SK-N-MC (cell line): ENCODE measurements at regions not wholly inside any gene's neighbourhood (a gene's known extent, or its start where the extent isn't known, plus 50 kb on each side); places are given as distances from the start of the nearest gene placed in this dataset.
A peak's percentile ranks its signal among the peaks of the same experiment; 100 is the strongest.

Source experiments
- DNase-seq: peaks from one replicate; pipeline ENCODE4 v3.0.0-alpha.2; 2011; ENCODE audit warnings: low read depth, low spot score
- H3K27ac ChIP-seq: fragments of 200-600 bp; sonication (generic); 2 replicates; pipeline ENCODE4 v1.5.1; 2016; ENCODE audit warnings: mixed run types
- H3K36me3 ChIP-seq: fragments of 200-600 bp; sonication (generic); 2 replicates; pipeline ENCODE4 v1.6.1; 2017; ENCODE audit warnings: antibody characterized with exemption, low read length, mixed read lengths; ENCODE audit not compliant: insufficient read depth
- H3K4me3 ChIP-seq: fragments of 200-600 bp; sonication (generic); 2 replicates; pipeline ENCODE4 v1.5.1; 2016
- H3K9ac ChIP-seq: fragments of 200-600 bp; sonication (generic); 2 replicates; pipeline ENCODE4 v1.8.0; 2017; ENCODE audit warnings: mixed run types, mixed read lengths; ENCODE audit not compliant: insufficient read length
- H3K9me3 ChIP-seq: fragments of 200-600 bp; sonication (generic); 2 replicates; pipeline ENCODE4 v1.6.1; 2017; ENCODE audit warnings: low read depth, mild to moderate bottlenecking, antibody characterized with exemption, low read length, moderate library complexity, mixed read lengths
- EZH2 ChIP-seq: fragments of 200-600 bp; sonication (generic); IDR thresholded peaks from one replicate; pipeline ENCODE4 v1.6.1; 2017; ENCODE audit warnings: antibody characterized with exemption
- FOXP2 ChIP-seq: optimal IDR thresholded peaks from 2 replicates; pipeline ENCODE3; 2011; ENCODE audit warnings: mild to moderate bottlenecking, moderate library complexity; ENCODE audit not compliant: insufficient read depth; ENCODE audit errors: extremely low read length, control extremely low read depth
- POLR2AphosphoS5 ChIP-seq: IDR thresholded peaks from 2 replicates; pipeline ENCODE4 v1.6.1; 2012; ENCODE audit warnings: mild to moderate bottlenecking, low read depth, low read length, borderline replicate concordance

DNA sequence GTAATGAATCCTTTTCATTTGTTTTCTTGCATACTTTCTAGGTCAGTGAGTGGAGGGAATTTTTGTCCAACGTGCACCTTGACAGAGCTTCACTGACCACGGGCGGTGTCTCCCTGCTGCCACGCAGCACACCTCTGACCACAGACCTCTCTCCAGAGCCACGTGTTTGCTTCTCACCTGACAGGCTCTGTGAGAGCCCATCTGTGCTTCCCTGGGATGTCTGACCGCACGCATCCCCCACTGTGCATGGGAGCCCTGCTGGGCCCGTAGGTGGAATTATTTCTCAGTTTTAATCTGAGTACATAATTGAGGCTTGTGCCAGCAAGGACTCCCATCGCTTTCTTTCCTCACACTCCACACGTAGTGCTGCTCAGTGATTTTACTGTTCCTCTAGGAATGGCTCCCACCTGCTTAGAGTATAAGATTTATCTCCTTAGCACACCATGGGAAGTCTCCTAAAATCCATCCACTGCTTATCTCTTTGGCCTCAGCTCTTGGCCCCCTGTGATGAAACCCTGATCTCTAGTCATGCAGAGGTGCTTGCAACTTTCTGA, 482.6 kb downstream of the TSN start:
- Histone ChIP-seq H3K9me3 (no peaks in the 10 kb centered on the region), H3K27ac (no peak overlapping the region), H3K4me3 (no peak overlapping the region), H3K9ac (no peak overlapping the region), H3K36me3 (no peaks in the 10 kb centered on the region)
- no peak for DNase-seq
- TF ChIP-seq POLR2AphosphoS5: no peak

DNA sequence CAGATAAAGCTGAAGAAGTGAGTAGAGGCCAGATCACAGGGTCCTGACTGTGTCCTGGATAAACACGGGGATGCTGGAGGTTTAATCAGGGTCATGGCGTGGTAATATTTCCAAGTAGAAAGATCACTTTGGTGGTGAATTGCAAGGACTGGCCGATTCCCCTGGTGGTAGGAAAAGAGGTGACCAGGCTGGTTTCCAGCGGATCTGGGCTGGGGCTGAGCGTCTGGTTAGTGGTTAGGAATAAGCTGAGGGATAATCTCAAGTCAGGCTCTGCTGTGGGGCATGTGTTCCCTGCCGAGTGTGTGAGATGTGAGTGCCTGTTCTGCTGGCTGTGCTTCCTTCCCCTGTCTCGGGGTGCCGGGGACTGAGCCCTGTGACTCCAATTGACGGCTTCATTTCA, 484.0 kb downstream of the TSN start:
- Histone ChIP-seq H3K36me3 (no peaks in the 10 kb centered on the region), H3K9me3 (no peaks in the 10 kb centered on the region), H3K4me3 (no peak overlapping the region), H3K27ac (no peak overlapping the region), H3K9ac (no peak overlapping the region)
- TF ChIP-seq EZH2 (no peak), POLR2AphosphoS5 (no peak), FOXP2 (no peak)
- DNase-seq: no peak

DNA sequence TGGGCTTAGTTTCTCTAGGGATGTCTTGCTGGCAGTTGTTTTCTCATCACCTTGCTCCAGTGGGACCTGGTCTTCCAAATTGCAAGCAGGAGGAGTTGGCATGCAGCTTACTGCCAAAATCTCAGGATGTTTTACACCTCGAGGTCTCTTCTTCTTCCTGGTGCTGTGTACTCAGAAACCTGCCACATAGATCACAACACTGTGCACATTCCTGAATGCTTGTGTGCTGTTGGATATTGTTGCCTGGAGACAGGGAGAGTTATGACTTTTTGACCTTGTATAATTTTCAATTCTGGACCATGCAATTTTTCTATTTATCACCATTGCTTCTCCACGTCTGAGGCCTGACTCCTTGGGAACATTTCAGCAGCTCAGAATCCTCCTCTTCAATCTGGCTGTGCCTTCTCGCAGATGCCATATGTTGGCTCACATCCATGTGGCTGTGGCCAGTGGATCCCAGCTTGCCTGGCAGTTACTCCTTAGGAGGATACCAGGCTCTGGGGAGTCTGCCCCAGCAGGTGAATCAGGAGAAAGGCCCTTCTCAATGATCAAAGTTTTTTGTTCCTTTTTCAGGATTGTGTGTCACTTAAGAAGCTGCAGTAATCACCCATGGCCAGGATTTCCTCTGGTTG, 489.3 kb downstream of the TSN start:
- no peak overlapping the region for H3K9ac ChIP-seq
- DNase-seq: no peak
- H3K4me3 ChIP-seq: no peak overlapping the region
- H3K36me3 ChIP-seq: no peaks in the 10 kb centered on the region
- TF ChIP-seq POLR2AphosphoS5 (no peak), EZH2 (no peak), FOXP2 (no peak)
- no peak overlapping the region for H3K27ac ChIP-seq
- no peaks in the 10 kb centered on the region for H3K9me3 ChIP-seq

DNA sequence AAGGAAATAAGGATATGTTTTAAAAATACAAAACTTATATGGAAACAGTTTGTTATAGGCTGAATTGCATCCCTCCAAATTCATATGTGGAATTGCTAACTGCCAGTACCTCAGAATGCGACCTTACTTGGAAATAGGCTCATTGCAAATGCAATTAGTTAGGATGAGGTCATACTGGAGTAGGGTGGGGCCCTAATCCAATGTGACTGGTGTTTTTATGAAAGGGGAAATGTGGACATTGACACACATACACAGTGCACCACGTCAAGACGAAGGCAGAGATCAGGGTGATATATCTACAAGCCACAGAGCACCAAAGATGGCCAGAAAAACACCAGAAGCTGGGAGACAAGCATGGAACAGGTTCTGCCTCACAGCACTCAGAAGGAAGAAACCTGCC, 494.2 kb downstream of the TSN start:
- Histone ChIP-seq H3K9me3 (no peaks in the 10 kb centered on the region), H3K4me3 (no peak overlapping the region), H3K9ac (no peak overlapping the region), H3K27ac (no peak overlapping the region), H3K36me3 (no peaks in the 10 kb centered on the region)
- TF ChIP-seq POLR2AphosphoS5 (no peak), FOXP2 (no peak), EZH2 (no peak)
- no peak for DNase-seq

DNA sequence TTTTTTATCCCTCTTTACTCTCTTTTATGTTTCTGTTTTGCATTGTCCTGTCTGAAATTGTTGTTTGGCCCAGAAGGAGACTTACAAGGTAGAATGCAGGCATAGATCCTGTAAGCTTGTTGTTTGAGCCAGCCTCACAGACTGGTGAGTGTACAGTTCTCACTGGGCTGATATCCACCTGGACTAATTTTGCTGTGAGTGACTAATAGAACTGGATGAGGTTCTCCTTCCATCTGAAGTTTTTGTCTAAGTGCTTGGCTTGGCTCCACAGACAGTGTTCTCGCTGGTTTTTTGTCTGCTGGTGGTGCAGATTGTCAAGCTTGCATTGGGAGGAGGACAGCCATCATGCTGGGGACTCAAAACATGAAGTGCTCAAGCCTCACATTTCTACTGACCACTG, 495.7 kb downstream of the TSN start:
- no peak for DNase-seq
- Histone ChIP-seq H3K27ac (no peak overlapping the region), H3K9me3 (no peaks in the 10 kb centered on the region), H3K36me3 (no peaks in the 10 kb centered on the region), H3K4me3 (no peak overlapping the region), H3K9ac (no peak overlapping the region)
- TF ChIP-seq EZH2: no peak
- no peak for TF ChIP-seq FOXP2
- TF ChIP-seq POLR2AphosphoS5: no peak

DNA sequence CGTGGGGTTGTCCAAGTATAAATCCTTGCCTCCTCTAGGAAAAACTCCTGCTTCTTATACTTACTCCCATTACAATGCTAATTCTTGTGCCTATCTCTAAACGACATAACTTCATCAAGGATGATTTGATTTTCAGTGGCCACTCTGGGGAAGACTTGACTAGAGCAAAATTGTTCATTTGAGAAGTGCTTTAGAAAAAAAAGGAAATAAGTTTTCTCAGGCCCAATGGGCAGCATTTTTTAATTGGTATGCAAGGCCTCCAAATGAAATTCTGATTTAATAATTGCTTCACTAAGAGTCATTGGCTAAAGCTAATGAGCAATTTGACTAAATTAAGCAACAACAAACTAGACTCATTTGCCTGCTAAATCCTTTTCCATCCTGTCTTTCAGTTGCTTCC, 496.1 kb downstream of the TSN start:
- Histone ChIP-seq H3K27ac (no peak overlapping the region), H3K4me3 (no peak overlapping the region), H3K9me3 (no peaks in the 10 kb centered on the region), H3K9ac (no peak overlapping the region), H3K36me3 (no peaks in the 10 kb centered on the region)
- DNase-seq: no peak
- TF ChIP-seq EZH2 (no peak), FOXP2 (no peak), POLR2AphosphoS5 (no peak)

DNA sequence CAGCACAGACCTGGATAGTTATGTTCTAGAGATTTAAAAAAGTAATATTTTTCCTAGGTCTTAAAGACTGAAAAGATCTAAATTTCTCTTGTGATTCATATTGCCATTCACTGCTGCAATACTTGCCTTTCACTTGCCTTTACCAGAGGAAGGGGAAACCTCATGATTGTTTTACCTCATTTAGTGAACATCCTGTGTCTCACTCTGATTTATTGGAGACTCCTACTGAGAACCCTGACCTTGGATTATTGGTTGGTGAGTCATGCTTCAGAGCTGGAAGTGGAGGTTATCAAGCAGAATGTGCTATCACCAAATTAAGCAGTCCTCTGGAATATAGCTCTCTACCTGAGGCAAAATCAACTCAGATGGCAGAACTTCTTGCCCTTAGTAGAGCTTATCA, 500.5 kb downstream of the TSN start:
- no peaks in the 10 kb centered on the region for H3K9me3 ChIP-seq
- no peaks in the 10 kb centered on the region for H3K36me3 ChIP-seq
- no peak for TF ChIP-seq FOXP2
- no peak for TF ChIP-seq EZH2
- no peak for DNase-seq
- no peak overlapping the region for H3K27ac ChIP-seq
- no peak overlapping the region for H3K4me3 ChIP-seq
- H3K9ac ChIP-seq: no peak overlapping the region

DNA sequence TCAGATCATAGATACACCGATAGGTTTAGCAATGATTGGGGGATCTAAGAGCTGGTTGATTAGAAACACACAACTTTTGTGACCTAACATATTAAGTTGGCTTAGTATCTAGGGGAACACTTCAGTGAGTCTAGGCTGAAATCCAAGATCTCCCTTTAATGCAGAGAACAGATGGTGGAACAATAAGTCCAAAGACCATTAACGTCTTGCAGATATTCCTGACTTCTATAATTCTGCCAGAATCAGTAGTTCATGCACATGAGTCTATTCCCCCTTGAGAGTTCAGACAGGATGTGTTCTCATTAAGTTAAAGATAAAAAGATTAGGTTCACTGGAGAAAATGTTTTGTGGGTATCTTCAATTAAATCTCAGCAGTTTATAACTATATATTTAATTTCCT, 506.5 kb downstream of the TSN start:
- Histone ChIP-seq H3K9ac (no peak overlapping the region), H3K9me3 (no peaks in the 10 kb centered on the region), H3K27ac (no peak overlapping the region), H3K36me3 (no peaks in the 10 kb centered on the region), H3K4me3 (no peak overlapping the region)
- DNase-seq: peak; percentile 3
- TF ChIP-seq POLR2AphosphoS5 (no peak), FOXP2 (no peak)

DNA sequence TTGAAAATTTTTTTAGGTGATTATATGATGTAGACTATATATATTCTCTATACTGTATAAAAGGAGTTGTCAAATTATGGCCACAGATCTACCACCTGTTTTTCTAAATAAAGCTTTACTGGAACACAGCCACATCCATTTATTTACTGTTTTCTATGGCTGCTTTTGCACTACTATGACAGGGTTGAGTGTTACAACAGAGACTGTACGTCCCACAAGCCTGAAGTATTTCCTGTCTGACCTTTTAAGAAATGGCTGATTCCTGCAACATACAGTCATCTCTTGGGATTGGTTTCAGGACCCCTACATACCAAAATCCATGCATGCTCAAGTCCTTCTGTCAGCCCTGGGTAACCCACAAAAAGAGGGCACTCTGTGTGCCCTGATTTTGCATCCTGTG, 508.3 kb downstream of the TSN start:
- Histone ChIP-seq H3K27ac (no peak overlapping the region), H3K9ac (no peak overlapping the region), H3K4me3 (no peak overlapping the region), H3K9me3 (no peaks in the 10 kb centered on the region), H3K36me3 (no peaks in the 10 kb centered on the region)
- DNase-seq: no peak
- TF ChIP-seq FOXP2 (no peak), POLR2AphosphoS5 (no peak), EZH2 (no peak)
